ENCODE measurements at regions not wholly inside any gene's neighbourhood (a gene's known extent, or its start where the extent isn't known, plus 50 kb on each side); places are given as distances from the start of the nearest gene placed in this dataset.
"Not testable (repeated sequence)": the region's sequence is repeated elsewhere in the genome, so short reads cannot be mapped to it uniquely, and the experiment has no call there.

GRCh38 chr3:137820366-137820765 lies 56.3 kb downstream of the SOX14 start:
- DNase-seq, result no peak

GRCh38 chr3:137835096-137835495 lies 71.0 kb downstream of the SOX14 start:
- no peak for DNase-seq

GRCh38 chr3:137845194-137845593 lies 81.1 kb downstream of the SOX14 start:
- no peak for DNase-seq

- DNase-seq, result no peak
Measured at GRCh38 chr3:137845666-137846065, 81.6 kb downstream of the SOX14 start.

GRCh38 chr3:137852391-137852830 lies 88.3 kb downstream of the SOX14 start:
- DNase-seq, result no peak

- no peak for DNase-seq
Measured at GRCh38 chr3:137854533-137855261, 90.6 kb downstream of the SOX14 start.

GRCh38 chr3:137866001-137866400 lies 101.9 kb downstream of the SOX14 start:
- DNase-seq, result no peak

GRCh38 chr3:137866933-137867332 lies 102.8 kb downstream of the SOX14 start:
- no peak for DNase-seq

- DNase-seq, result no peak
Measured at GRCh38 chr3:137867611-137868010, 103.5 kb downstream of the SOX14 start.

GRCh38 chr3:137869022-137869421 lies 104.9 kb downstream of the SOX14 start:
- no peak for DNase-seq

GRCh38 chr3:137872589-137872988 lies 108.5 kb downstream of the SOX14 start:
- DNase-seq, result not testable (repeated sequence)

GRCh38 chr3:137896842-137897241 lies 113.1 kb upstream of the CLDN18 start:
- DNase-seq, result not testable (repeated sequence)

- peak; percentile 83 for DNase-seq
Measured at GRCh38 chr3:137906985-137907649, 102.8 kb upstream of the CLDN18 start.

GRCh38 chr3:137924628-137925027 lies 85.3 kb upstream of the CLDN18 start:
- no peak for DNase-seq

GRCh38 chr3:137925080-137925479 lies 84.9 kb upstream of the CLDN18 start:
- no peak for DNase-seq

GRCh38 chr3:137926991-137927390 lies 83.0 kb upstream of the CLDN18 start:
- no peak for DNase-seq

- no peak for DNase-seq
Measured at GRCh38 chr3:137930976-137931375, 79.0 kb upstream of the CLDN18 start.

GRCh38 chr3:137938876-137939275 lies 71.1 kb upstream of the CLDN18 start:
- DNase-seq, result no peak

- no peak for DNase-seq
Measured at GRCh38 chr3:137944593-137944992, 65.4 kb upstream of the CLDN18 start.

- DNase-seq, result peak; percentile 72
Measured at GRCh38 chr3:137946356-137946973, 63.5 kb upstream of the CLDN18 start.

GRCh38 chr3:137947117-137947516 lies 62.8 kb upstream of the CLDN18 start:
- no peak for DNase-seq

GRCh38 chr3:137948400-137949072 lies 61.4 kb upstream of the CLDN18 start:
- DNase-seq, result peak; percentile 97

GRCh38 chr3:137958636-137959035 lies 51.3 kb upstream of the CLDN18 start:
- no peak for DNase-seq
